Neural cell (in vitro differentiated cells): ENCODE measurements at regions not wholly inside any gene's neighbourhood (a gene's known extent, or its start where the extent isn't known, plus 50 kb on each side); places are given as distances from the start of the nearest gene placed in this dataset.

Experiments used
- H2AFZ ChIP-seq: fragments of 200-600, 300-800 bp; sonication (generic), shearing (Covaris generic); 2 replicates; pipeline ENCODE4 v1.6.0; 2014; ENCODE audit warnings: low read depth, mild to moderate bottlenecking, antibody characterized with exemption, low read length, moderate library complexity
- H3F3A ChIP-seq: fragments of 200-600 bp; shearing (Covaris generic); 2 replicates; pipeline ENCODE4 v1.6.1; 2016; ENCODE audit warnings: mild to moderate bottlenecking, moderate library complexity, mixed read lengths, antibody characterized with exemption, low read length; ENCODE audit not compliant: insufficient read depth, poor library complexity, severe bottlenecking
- H3K27ac ChIP-seq: fragments of 200-600, 300-800 bp; sonication (generic), shearing (Covaris generic); 2 replicates; pipeline ENCODE4 v1.5.1; 2014; ENCODE audit warnings: mild to moderate bottlenecking, low read length, moderate library complexity
- H3K27me3 ChIP-seq: fragments of 300-800, 200-600 bp; sonication (generic), shearing (Covaris generic); 2 replicates; pipeline ENCODE4 v1.6.0; 2014; ENCODE audit warnings: mild to moderate bottlenecking, low read depth, low read length, moderate library complexity; ENCODE audit not compliant: insufficient read depth
- H3K36me3 ChIP-seq: fragments of 300-800, 200-600 bp; sonication (generic), shearing (Covaris generic); 2 replicates; pipeline ENCODE4 v1.5.1; 2014; ENCODE audit warnings: mild to moderate bottlenecking, antibody characterized with exemption, low read length, moderate library complexity; ENCODE audit not compliant: insufficient read depth
- H3K4me2 ChIP-seq: fragments of 300-800, 200-600 bp; sonication (generic), shearing (Covaris generic); 2 replicates; pipeline ENCODE4 v1.6.0; 2014; ENCODE audit warnings: mild to moderate bottlenecking, low read length
- H3K4me3 ChIP-seq: fragments of 300-800, 200-600 bp; sonication (generic), shearing (Covaris generic); 2 replicates; pipeline ENCODE4 v1.5.1; 2014; ENCODE audit warnings: mild to moderate bottlenecking, low read length, moderate library complexity
- H3K79me2 ChIP-seq: fragments of 200-600 bp; shearing (Covaris generic); replicated peaks from 2 replicates; pipeline ENCODE4 v1.6.0; 2014; ENCODE audit warnings: mild to moderate bottlenecking, low read length, moderate library complexity; ENCODE audit not compliant: insufficient read depth
- H3K9ac ChIP-seq: fragments of 300-800, 200-600 bp; sonication (generic), shearing (Covaris generic); 2 replicates; pipeline ENCODE4 v1.6.1; 2016; ENCODE audit warnings: mild to moderate bottlenecking, low read length, mixed read lengths
- H3K9me2 ChIP-seq: fragments of 200-600 bp; shearing (Covaris generic); 2 replicates; pipeline ENCODE4 v1.6.1; 2016; ENCODE audit warnings: mild to moderate bottlenecking, low read length, mixed read lengths; ENCODE audit not compliant: insufficient read depth
- H3K9me3 ChIP-seq: fragments of 200-600, 300-800 bp; sonication (generic), shearing (Covaris generic); 2 replicates; pipeline ENCODE4 v1.6.1; 2016; ENCODE audit warnings: mild to moderate bottlenecking, mixed run types, low read length, moderate library complexity, mixed read lengths
- H4K20me1 ChIP-seq: fragments of 200-600 bp; shearing (Covaris generic); 2 replicates; pipeline ENCODE4 v1.6.1; 2016; ENCODE audit warnings: mild to moderate bottlenecking, mixed run types; ENCODE audit not compliant: insufficient read depth
- EP300 ChIP-seq: fragments of 450-650 bp; conservative IDR thresholded peaks from 2 replicates; pipeline ENCODE4 v1.6.1; 2014; ENCODE audit warnings: antibody characterized with exemption, mild to moderate bottlenecking, moderate library complexity; ENCODE audit not compliant: poor library complexity, severe bottlenecking
- EZH2 ChIP-seq: fragments of 200-600, 300-800 bp; shearing (Covaris generic), sonication (generic); IDR thresholded peaks from 2 replicates; pipeline ENCODE4 v1.6.1; 2014; ENCODE audit warnings: antibody characterized with exemption, low read length, borderline replicate concordance, mild to moderate bottlenecking; ENCODE audit not compliant: insufficient read depth, poor library complexity, severe bottlenecking
- MXI1 ChIP-seq: fragments of 450-650 bp; conservative IDR thresholded peaks from 2 replicates; pipeline ENCODE4 v1.6.1; 2014; ENCODE audit warnings: antibody characterized with exemption, mild to moderate bottlenecking; ENCODE audit not compliant: poor library complexity, severe bottlenecking
- POLR2AphosphoS5 ChIP-seq: IDR thresholded peaks from 2 replicates; pipeline ENCODE4 v1.6.1; 2012
- RAD21 ChIP-seq: fragments of 450-650 bp; conservative IDR thresholded peaks from 2 replicates; pipeline ENCODE4 v1.6.1; 2014; ENCODE audit warnings: antibody characterized with exemption, mild to moderate bottlenecking, moderate library complexity
- SMC3 ChIP-seq: fragments of 450-650 bp; conservative IDR thresholded peaks from 2 replicates; pipeline ENCODE4 v1.6.1; 2014; ENCODE audit warnings: antibody characterized with exemption, mild to moderate bottlenecking, moderate library complexity; ENCODE audit not compliant: poor library complexity
- TAF1 ChIP-seq: IDR thresholded peaks from 2 replicates; pipeline ENCODE4 v1.6.1; 2012; ENCODE audit warnings: low read depth
- TF ChIP-seq, protein P1 (sequence below): fragments of 450-650 bp; IDR thresholded peaks from 2 replicates; pipeline ENCODE4 v1.5.1; 2014; ENCODE audit warnings: antibody characterized with exemption, mild to moderate bottlenecking, moderate library complexity; ENCODE audit not compliant: poor library complexity, severe bottlenecking
- TF ChIP-seq, protein P2 (sequence below): IDR thresholded peaks from 2 replicates; pipeline ENCODE4 v1.6.1; 2012; ENCODE audit warnings: borderline replicate concordance

DNA sequence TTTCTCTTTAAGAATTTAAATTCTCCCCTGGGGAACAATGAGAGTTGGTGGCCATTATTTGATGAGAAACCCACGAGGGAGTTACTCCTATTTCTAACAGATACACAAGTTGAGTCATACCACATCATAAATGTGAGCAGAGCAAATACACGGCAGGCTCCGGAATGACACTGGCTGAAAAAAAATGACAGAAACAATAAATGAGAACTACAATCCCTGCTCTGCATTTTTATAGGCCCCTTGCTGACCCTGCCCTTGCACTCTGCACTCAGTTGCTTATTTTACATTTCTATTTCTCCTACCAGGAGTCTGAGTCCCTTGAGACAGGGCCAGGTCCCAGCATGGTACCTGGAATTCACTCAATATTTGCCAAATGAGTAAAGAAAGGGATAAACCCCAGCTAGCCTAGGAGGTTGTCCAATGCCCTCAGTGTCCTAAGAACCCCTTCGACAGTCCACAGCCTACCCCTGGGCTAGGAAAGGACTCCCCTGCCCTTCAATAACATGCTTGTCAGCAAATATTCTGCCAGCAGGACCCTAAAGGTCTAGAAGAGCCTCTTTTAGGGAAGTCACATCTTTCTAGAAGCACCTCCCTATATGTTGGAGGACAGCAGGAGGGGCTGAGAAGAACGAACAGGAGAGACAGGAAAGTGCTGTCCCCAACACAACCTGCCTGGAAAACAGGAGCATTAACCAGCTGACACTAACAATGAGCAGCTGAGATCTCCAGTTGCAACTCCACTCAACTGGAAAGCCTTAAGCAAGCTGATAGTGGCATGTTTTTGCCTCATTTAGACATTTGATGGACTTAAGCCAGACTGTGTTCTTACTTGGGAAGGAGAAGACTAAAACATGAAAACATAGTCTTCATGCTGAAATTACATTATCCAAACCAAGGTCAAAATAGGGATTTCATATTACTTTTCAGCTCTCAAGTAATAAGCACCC lies 191.2 kb downstream of the ACTL7B start:
- H3K4me3 ChIP-seq: no peak overlapping the region
- H3K36me3 ChIP-seq: no peaks in the 10 kb centered on the region
- H3K9me3 ChIP-seq: peaks cover under 1% of the 10 kb centered on the region
- no peaks in the 10 kb centered on the region for H4K20me1 ChIP-seq
- no peak overlapping the region for H3K9ac ChIP-seq
- H2AFZ ChIP-seq: no peak overlapping the region
- no peaks in the 10 kb centered on the region for H3K79me2 ChIP-seq
- no peaks in the 10 kb centered on the region for H3F3A ChIP-seq
- no peak overlapping the region for H3K27ac ChIP-seq
- no peaks in the 10 kb centered on the region for H3K27me3 ChIP-seq
- no peak overlapping the region for H3K4me2 ChIP-seq
- no peaks in the 10 kb centered on the region for H3K9me2 ChIP-seq
- TF ChIP-seq POLR2AphosphoS5: peak; percentile 19
- TF ChIP-seq TAF1: no peak
- no peak for TF ChIP-seq MXI1
- TF ChIP-seq, protein P1, sequence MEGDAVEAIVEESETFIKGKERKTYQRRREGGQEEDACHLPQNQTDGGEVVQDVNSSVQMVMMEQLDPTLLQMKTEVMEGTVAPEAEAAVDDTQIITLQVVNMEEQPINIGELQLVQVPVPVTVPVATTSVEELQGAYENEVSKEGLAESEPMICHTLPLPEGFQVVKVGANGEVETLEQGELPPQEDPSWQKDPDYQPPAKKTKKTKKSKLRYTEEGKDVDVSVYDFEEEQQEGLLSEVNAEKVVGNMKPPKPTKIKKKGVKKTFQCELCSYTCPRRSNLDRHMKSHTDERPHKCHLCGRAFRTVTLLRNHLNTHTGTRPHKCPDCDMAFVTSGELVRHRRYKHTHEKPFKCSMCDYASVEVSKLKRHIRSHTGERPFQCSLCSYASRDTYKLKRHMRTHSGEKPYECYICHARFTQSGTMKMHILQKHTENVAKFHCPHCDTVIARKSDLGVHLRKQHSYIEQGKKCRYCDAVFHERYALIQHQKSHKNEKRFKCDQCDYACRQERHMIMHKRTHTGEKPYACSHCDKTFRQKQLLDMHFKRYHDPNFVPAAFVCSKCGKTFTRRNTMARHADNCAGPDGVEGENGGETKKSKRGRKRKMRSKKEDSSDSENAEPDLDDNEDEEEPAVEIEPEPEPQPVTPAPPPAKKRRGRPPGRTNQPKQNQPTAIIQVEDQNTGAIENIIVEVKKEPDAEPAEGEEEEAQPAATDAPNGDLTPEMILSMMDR: no peak

DNA sequence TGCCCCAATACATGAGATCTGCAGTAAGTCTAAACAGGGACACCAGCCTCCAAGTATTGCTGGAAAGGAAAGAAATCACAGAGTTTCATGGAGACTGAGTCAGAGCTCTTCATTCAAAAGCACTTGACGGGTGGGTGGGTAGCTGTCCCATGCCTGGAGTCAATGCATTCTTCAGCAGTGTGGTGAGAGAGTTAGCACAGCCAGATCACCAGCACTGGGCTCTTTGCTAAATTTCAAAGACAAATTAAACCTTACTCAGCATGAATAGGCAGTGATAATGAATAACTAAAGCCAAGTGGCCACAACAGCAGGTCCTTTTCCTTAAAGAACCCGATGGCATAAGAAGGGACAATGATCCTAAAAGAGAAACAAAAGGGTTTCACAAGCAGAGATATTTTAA lies 192.4 kb downstream of the ACTL7B start:
- no peak overlapping the region for H3K27ac ChIP-seq
- TF ChIP-seq POLR2AphosphoS5: no peak
- TF ChIP-seq, protein P1: no peak
- no peak for TF ChIP-seq MXI1
- TF ChIP-seq EZH2: no peak
- TF ChIP-seq RAD21: no peak
- TF ChIP-seq, protein P2, sequence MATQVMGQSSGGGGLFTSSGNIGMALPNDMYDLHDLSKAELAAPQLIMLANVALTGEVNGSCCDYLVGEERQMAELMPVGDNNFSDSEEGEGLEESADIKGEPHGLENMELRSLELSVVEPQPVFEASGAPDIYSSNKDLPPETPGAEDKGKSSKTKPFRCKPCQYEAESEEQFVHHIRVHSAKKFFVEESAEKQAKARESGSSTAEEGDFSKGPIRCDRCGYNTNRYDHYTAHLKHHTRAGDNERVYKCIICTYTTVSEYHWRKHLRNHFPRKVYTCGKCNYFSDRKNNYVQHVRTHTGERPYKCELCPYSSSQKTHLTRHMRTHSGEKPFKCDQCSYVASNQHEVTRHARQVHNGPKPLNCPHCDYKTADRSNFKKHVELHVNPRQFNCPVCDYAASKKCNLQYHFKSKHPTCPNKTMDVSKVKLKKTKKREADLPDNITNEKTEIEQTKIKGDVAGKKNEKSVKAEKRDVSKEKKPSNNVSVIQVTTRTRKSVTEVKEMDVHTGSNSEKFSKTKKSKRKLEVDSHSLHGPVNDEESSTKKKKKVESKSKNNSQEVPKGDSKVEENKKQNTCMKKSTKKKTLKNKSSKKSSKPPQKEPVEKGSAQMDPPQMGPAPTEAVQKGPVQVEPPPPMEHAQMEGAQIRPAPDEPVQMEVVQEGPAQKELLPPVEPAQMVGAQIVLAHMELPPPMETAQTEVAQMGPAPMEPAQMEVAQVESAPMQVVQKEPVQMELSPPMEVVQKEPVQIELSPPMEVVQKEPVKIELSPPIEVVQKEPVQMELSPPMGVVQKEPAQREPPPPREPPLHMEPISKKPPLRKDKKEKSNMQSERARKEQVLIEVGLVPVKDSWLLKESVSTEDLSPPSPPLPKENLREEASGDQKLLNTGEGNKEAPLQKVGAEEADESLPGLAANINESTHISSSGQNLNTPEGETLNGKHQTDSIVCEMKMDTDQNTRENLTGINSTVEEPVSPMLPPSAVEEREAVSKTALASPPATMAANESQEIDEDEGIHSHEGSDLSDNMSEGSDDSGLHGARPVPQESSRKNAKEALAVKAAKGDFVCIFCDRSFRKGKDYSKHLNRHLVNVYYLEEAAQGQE: no peak
- no peak for TF ChIP-seq EP300
- no peak for TF ChIP-seq SMC3
- TF ChIP-seq TAF1: no peak
- H3K4me3 ChIP-seq: no peak overlapping the region
- H3F3A ChIP-seq: no peaks in the 10 kb centered on the region
- H4K20me1 ChIP-seq: no peaks in the 10 kb centered on the region
- no peaks in the 10 kb centered on the region for H3K36me3 ChIP-seq
- H3K9me3 ChIP-seq: peaks cover 3% of the 10 kb centered on the region
- no peaks in the 10 kb centered on the region for H3K9me2 ChIP-seq
- no peaks in the 10 kb centered on the region for H3K79me2 ChIP-seq
- H2AFZ ChIP-seq: no peak overlapping the region
- H3K4me2 ChIP-seq: no peak overlapping the region
- H3K27me3 ChIP-seq: no peaks in the 10 kb centered on the region
- H3K9ac ChIP-seq: no peak overlapping the region
